GM06990 (cell line): ENCODE measurements at regions not wholly inside any gene's neighbourhood (a gene's known extent, or its start where the extent isn't known, plus 50 kb on each side); places are given as distances from the start of the nearest gene placed in this dataset.

ENCODE experiments used
- DNase-seq: peaks from one replicate; pipeline ENCODE4 v3.0.0-alpha.2; 2011; ENCODE audit not compliant: insufficient read length; ENCODE audit errors: extremely low read depth
- H3K27me3 ChIP-seq: replicated peaks from 2 replicates; pipeline ENCODE4 v1.6.0; 2011; ENCODE audit warnings: low read length; ENCODE audit not compliant: control insufficient read depth, insufficient read depth
- H3K36me3 ChIP-seq: 2 replicates; pipeline ENCODE4 v1.5.1; 2011; ENCODE audit warnings: low read length; ENCODE audit not compliant: control insufficient read depth, insufficient read depth
- H3K4me3 ChIP-seq: replicated peaks from 2 replicates; pipeline ENCODE4 v1.5.1; 2011; ENCODE audit warnings: low read depth, mild to moderate bottlenecking, control low read depth, low read length
- CTCF ChIP-seq: IDR thresholded peaks from 2 replicates; pipeline ENCODE4 v1.5.1; 2011; ENCODE audit warnings: low read length, control low read depth, mild to moderate bottlenecking, inconsistent platforms; ENCODE audit not compliant: insufficient read depth, poor library complexity, severe bottlenecking

GRCh38 chr10:33822774-33823173 is 488.3 kb upstream of the NRP1 start:
- H3K4me3 ChIP-seq: no peak overlapping the region
- no peaks in the 10 kb centered on the region for H3K27me3 ChIP-seq
- H3K36me3 ChIP-seq: no peaks in the 10 kb centered on the region
- DNase-seq: no peak
- TF ChIP-seq CTCF: no peak

- no peak for TF ChIP-seq CTCF
- no peaks in the 10 kb centered on the region for H3K27me3 ChIP-seq
- DNase-seq: no peak
- no peak overlapping the region for H3K4me3 ChIP-seq
- H3K36me3 ChIP-seq: no peaks in the 10 kb centered on the region
These were observed 486.1 kb upstream of the NRP1 start for GRCh38 chr10:33820531-33820930.

- no peak for DNase-seq
- TF ChIP-seq CTCF: no peak
- Histone ChIP-seq H3K27me3 (no peaks in the 10 kb centered on the region), H3K4me3 (no peak overlapping the region), H3K36me3 (no peaks in the 10 kb centered on the region)
These were observed 484.7 kb upstream of the NRP1 start for GRCh38 chr10:33819206-33819605.

- Histone ChIP-seq H3K27me3 (no peaks in the 10 kb centered on the region), H3K36me3 (no peaks in the 10 kb centered on the region), H3K4me3 (no peak overlapping the region)
- TF ChIP-seq CTCF: no peak
- no peak for DNase-seq
These were observed 483.9 kb upstream of the NRP1 start for GRCh38 chr10:33818343-33818742.

GRCh38 chr10:33817605-33818004 is 483.1 kb upstream of the NRP1 start:
- H3K36me3 ChIP-seq: no peaks in the 10 kb centered on the region
- DNase-seq: no peak
- H3K27me3 ChIP-seq: no peaks in the 10 kb centered on the region
- H3K4me3 ChIP-seq: no peak overlapping the region
- TF ChIP-seq CTCF: no peak

- no peak for TF ChIP-seq CTCF
- H3K4me3 ChIP-seq: no peak overlapping the region
- H3K36me3 ChIP-seq: no peaks in the 10 kb centered on the region
- H3K27me3 ChIP-seq: no peaks in the 10 kb centered on the region
- DNase-seq: no peak
These were observed 481.3 kb upstream of the NRP1 start for GRCh38 chr10:33815776-33816175.
